ENCODE measurements at regions not wholly inside any gene's neighbourhood (a gene's known extent, or its start where the extent isn't known, plus 50 kb on each side); places are given as distances from the start of the nearest gene placed in this dataset.

DNA sequence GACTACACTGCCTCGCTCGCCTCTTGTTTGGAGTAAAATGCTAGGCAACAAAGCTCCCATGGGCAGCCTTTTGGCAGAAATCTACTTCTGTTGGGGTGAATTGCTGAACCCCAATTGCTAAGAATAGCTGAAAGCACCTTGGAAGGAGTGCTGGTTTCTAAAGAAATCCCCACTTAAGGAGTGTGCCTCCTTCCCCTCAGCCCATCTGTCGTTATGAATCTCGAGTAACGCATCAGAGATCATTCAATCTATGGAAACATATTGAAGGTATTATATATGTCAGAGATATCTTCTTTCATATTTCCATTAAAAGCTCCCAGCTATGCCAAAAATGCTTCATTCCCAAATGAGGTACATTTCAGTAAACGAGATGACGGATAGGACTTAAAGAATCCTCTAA lies 229.6 kb upstream of the BLID start:
- DNase-seq, result no peak

DNA sequence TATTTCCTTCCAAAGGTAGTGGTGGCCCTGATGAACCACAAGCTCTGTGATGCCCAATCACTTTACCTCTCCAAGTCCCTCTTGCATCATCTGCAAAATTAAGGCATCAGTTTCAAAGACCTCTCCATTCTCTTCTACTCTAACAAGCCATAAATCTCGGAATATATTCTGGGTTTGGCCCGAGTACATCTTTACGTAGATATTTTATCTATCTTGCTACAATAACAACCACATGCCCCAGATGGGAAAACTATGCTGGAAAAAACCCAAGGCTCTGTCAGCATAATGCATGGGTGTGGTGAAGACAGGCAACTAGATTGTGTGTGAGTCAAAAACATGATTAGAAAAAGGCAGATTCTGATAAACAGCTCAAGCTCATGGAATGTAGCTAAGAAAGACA lies 228.2 kb upstream of the BLID start:
- DNase-seq, result no peak

DNA sequence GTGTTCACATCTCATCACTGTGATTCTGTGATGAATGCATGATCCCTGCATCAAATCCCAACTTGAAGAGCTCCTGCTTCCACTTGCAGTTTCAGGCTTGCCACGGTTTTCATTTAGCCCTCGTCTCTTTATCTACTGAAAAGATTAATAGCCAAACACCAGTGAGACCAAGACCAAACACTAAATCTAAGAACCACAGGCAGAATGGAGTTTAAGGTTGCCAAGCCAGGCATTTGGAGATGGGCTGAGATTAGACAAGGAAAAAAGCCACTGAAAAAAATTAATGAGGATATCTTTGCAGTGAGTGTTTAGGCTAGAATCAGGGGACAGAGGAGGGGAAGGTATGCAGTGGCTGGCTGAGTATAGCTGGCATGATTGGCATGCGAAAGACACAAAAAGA lies 227.2 kb upstream of the BLID start:
- DNase-seq, result no peak

DNA sequence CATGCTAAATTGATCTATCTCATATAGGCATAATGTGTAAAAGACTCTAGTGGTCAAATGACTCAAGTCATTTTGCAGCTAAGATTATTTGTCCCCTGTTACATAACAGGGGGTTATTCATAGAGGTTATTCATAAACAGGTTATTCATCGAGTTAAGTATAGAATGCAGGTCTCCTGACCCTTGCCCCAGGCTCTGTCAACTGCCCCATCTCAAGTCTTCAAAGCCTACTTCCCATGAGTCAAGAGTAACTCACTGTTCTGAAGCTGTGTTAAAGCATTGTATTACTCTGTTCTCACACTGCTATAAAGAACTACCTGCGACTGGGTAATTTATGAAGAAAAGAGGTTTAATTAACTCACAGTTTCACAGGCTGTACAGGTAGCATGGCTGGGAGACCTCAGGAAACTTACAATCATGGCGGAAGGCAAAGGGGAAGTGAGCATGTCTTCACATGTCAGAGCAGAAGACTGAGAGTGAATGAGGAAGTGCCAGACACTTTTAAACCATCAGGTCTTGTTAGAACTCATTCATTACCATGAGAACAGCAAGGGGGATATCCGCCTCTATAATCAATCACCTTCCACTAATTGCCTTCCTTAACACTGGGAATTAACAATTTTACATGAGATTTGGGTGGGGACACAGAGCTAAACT lies 226.2 kb upstream of the BLID start:
- DNase-seq, result no peak

DNA sequence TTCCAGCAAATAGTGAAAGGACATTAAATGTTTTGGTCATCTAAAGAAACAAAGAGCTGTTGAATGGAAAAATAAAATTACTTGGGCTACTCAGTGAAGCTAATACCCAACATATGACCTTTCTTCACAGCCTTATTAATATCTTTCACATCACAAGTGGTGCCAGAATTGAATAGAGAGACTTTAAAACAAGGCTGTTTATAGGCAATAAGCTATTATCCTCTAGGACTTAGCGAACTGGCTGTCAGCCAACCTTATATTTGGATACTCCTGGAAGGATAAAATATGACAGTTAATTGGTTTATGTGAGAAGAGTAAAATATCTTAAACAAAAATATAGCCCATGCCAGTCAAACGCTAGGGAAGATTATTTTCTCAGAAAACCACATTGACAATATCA lies 225.5 kb upstream of the BLID start:
- DNase-seq, result no peak

DNA sequence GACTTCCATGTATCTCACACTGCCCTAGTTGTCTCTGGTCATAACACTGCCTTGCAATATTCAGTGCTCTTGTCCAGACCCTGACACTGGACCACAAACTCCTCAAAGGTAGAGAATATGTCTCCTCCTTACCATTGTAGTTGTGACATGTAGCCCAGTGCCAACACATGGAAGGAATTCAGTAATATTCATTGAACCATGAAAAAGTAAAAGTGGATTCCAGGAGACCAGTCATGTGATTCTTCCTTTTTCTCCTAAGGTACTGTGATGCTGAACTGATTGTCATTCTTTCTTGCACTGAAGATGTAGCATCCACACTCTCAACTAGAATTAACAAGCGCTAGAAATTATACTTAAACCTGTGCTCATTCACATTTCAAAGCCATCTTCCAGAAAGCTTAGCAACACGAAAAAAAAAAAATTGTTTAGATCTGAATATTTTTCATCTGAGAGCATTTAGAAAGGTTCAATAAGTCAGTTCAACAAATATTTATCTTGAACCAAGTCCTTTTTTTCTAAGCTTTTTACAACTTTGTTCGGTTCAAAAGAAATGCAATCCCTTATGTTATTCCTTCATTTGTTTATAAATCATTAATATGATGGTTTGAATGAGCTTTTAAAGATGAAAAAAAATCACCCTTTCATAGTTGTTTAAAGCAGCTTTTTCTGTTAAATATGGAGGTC lies 224.7 kb upstream of the BLID start:
- no peak for DNase-seq

DNA sequence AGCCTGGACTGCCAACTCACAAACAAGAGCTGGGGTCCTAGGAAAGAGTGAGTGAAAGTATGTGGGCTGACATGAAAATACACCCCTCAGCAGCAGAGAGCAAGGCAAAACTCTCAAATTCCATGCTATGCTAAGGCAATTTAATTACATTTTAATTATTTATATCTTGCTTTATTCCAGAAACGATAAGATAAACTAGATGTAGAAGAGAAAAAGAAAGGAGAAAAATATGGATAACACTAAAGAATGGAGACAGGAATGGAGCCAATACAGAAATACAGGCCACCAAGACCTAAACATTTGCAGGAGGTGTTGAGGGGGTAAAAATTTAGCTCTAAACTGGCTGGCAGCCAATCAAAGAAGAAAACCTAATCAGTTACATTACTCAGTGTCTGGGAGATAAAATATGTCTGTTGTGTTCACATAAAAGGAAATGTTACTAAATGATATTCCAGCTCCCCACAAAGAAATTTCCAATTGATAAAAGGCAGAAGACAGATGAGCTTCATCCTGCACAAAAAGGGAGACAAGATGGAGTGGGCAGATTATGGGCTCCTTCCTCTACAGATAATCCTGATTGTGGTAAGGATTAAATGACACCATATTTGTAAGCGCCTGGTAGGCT lies 223.5 kb upstream of the BLID start:
- no peak for DNase-seq

DNA sequence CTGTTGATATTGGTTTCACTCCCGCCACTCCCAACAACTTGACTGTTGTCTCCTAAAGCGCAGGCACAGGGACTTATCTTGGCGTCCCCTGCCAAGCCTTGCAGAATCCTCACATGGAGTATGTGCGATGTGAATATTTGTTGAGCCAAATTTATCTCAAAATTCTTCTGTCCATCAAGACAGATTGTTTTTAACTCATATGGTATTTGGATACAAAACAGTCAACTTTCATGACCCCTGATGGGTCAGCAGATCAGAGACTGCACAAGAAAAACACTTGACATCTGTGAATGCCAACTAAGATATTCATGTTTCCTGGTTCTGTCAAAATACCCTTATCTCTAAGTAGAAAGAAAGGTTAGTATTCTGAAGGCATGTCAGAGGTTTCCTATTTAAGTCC lies 221.7 kb upstream of the BLID start:
- DNase-seq, result no peak

DNA sequence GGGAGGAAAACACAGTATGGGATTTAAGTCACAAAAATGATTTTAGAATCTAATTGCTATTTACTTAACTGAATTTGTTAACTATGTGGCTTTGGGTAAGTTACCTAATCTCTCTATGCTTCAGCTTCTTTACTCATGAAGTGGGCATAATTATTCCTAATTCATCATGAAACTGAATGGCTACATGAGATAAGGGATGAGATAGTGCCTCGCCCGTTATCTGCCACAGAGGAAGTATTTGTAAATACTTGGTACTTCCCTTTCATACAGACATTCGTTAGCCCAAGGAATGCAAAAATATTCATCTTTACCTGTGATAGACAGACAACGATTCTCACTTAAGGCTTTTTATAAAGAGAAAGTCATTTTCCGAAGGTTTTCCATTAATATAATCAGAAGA lies 221.2 kb upstream of the BLID start:
- DNase-seq, result no peak

DNA sequence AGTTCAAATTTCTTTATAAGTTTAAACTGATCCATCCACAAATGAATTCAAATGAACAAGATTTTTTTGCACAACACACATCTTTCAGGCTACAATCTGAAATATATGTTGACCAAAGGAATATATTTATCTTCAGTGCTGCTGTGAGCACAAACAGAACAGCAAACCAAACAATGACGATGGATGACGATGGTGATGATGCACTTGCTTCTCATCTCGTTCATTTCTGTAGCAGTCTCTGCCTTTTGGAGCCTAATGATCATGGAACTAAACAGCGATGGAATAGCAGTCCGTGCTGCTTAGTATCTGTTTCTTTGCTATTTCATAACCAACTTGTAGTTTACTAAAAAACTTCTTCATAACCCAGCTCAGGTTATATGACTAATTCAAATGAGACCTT lies 220.7 kb upstream of the BLID start:
- no peak for DNase-seq

DNA sequence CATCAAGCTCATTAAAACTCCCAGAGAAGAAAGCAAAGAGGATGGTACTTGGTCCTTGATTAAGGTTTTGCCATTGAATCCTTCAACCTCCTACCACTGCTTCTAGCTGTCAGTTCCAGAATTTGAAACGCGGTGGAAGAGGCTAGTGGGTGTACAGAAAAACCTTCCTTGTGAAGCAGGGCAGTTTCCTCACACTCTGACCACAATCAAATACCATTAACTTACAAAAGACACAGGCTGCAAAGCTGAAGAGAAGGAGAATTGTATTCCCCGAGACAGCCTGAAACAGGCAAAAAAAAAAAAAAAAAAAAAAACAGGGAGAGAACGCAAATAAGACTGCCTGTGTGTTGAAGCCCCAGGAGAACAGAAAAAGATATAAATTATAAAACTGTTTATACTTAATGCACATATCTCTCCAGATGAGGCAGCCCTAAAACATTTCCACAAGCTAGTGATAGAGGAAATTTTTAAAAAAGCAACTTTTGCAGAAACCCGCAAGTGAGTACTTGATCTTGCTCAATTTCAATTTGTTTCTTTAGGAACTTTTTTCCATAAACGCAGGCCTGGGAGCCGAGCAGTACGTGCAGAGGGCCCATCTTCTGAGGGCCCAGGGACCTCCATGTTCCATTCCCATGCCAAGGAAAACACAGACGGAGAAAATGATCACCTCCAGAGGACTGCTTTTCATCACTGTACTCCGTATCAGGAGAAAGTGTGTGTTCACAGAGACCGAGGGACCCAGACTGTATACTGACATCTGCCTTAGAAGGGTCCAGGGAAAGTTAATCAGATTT lies 218.7 kb upstream of the BLID start:
- DNase-seq, result no peak

DNA sequence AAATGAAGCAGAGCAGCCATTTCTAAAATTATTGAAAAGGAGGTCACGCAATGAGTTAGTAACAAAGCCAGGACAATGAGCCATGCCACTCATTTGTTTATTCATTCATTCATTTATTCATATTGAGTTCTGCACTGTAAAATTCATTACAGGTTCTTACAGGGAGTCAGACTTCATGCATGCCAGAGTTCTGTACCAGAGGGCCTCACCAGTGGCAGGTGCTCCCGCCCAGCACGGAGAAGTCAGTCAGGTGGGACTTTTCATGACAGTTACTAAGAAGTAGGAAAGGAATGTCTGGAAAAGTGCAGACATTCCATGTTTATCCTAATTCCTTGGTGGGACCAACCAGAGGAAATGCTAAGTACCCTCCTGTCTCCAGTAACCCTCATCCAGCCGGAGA lies 217.5 kb upstream of the BLID start:
- no peak for DNase-seq

DNA sequence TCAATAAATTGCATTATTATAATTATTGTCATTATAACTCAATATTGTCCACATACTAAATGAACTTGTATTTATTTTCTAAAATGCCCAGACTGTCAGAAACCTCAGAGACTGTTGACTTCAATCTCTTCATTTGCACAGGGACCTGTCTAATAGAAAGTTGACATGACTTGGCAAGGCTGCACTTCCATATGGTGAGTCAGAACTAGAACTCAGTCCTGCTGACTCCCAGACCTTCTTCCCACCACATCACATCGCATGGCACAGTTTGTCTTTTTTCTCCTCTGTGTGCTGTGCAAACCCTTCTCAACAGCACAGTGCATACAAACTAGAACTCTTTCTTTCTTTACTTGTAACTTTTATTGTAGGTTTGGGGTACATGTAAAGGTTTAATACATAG lies 215.1 kb upstream of the BLID start:
- no peak for DNase-seq

DNA sequence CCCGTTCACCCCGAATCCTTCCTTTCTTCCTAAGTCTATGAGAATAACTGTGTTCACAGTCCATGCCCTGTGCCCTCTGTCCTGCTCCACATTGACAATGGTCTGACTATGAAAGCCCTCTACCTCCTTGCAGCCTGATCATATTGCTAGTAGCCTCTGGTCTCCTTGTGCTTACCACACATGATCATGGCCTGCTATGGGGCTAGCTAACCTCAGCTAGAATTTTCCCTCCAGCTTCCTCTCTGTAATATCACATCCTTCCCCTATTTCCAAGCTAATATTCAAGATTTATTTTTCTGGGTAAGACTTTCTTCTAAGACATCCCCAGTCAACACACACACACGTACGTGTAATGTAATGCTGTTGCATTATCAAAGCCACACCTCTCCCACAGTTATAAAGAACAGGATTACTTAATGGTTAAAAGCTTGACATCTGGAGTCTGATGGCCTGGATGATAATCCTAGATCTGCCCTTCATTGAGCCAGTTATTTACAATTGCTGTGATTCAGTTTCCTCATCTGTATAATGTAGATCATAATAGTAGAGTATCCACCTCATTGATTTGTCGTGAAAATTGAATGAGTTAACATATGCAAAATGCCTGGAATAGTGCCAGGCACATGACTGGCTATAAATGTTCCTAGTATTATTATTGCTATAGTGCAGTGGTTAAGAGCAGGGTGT lies 214.4 kb upstream of the BLID start:
- no peak for DNase-seq

DNA sequence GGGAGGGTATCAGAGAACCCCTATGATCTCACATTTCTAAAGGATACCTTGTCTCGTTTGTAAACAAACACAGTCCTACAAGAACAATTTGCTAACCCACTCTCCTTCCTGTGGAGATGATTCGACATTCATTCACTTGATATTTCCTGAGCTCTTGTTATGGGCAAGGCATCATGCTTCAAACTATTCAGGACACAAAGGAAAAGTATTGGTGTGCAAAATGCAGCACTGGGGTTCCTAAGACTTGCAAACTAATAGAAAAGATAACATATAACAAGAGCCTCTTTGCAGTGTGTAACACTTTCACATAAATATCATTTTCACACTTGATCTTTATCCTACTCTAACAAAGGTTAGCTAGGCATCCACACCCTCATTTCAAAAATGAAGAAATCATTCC lies 211.5 kb upstream of the BLID start:
- no peak for DNase-seq

DNA sequence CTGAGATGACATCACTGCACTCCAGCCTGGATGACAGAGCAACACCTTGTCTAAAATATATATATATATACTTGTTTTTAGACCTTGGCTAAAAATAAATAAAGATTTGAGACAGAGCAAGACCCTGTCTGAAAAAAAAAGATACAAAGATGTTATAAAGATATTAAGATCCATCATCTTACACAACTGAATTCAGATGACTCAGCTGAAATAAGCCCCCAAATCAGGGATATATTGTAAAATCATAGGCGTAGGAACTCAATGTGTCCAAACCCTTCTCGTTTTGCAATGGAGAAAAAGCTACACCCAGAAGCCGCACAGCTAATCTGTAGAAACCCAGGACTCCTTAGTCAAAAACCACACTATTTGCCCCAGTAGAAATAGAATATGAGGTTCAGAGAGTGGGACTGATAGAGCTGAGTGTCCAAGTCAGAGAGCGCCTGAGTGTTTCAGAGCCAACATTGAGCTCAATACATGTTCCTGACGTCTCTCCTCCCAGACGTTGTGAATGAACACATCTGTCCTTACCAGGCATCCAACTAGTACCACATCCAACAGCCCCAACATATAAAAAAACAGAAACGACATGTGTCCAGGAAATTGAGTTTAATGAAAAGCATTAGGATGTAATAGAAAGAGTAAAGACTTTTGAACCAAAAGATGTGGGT lies 207.9 kb upstream of the BLID start:
- DNase-seq, result no peak

DNA sequence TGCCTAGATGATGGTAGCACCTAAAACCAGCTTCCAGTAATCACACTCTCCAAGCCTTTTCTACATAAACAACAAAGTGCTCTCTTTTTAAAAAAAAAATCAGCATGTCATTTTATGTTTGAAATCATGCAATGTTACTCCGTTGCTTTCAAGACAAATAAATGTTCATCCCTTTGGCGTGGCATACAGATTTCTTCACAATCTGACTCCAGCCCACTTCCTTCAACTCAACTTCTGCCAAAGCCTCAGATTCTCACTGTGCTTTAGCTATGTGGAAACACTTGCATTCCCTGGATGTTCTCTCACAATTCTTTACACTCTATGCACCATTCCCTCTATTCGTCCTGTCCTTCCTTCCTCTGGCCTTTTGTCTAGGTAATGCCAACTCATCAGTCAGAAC lies 206.3 kb upstream of the BLID start:
- no peak for DNase-seq

DNA sequence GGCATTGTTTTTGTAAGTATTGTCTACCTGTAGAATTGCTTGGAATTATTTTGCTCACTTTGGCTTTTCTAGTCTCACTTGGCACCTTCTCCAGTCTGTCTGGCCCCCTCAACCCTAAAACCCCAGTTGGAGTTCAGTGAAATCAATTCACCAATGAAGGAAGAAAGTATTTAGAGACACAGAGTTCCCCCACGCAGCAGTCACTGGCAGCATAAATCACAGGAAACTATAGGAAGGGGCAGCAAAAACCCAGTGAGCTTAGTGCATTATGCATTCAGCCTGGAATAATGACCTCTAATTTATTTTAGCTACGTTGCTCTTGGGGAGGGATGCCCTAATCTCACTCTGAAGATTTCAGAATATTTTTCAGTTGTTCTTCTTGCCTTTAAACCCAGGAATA lies 204.7 kb upstream of the BLID start:
- DNase-seq, result no peak

DNA sequence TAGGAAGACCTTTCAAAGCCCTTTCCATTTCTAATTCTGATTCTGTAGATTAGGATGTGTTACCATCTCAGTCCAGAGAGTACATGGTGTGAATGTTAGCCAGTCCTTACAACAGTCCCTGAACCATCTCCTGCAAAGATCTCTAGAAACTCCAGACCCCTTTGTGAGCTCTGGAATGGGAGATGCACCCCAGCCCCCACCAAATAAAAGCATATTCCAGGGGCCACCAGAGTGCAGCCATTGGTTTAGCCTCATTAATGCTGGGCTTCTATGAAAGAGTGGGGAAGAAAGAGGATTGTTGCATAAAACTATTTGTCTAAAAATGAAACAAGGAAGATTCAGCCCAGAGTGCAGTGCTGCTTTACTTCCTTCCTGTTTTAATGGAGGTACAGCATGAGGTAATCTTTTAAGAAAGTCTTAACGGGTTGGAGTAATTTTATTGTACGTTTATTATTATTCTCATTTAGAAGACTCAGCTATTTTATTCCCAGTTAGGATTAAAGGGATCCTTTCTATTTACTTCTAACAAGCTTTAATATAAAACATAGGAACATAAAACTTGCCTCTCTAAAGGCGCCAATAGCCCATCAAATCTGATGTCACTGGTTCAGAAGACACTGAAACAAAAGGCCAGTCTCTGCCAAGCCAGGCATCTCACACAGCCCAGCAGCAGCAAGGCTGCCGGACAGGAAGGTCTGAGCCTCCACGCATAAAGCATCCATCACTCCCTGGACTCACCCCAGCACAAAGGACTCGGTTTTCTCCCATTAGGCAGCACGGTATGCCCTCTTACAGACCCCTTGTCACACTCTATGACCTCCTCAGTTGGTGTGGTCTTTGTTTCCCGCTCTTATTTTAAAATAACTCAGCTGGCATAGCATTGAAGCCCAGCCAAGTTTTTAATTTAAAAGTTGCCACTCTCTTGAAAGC lies 203.9 kb upstream of the BLID start:
- DNase-seq, result peak in 6 of 14 donors; percentile 13 to 45 (median 34)

DNA sequence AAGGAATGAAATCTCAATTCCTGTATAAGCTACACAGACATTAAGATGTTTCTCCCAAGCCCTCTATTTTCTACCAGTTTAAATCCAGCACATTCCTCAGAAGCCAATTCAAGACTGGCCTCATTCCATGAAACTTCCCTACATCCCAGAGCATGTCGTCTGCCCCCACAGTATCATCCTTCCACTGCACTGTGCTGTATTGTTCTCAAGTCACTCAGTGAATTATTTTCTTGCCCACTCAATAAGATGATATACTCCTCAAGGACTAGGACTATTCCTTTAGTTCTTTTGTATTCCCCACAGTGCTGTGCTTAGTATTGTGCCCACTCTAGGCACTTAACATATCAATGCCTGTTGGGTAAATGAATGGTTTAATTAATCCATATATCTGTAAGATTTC lies 203.1 kb upstream of the BLID start:
- DNase-seq, result no peak

DNA sequence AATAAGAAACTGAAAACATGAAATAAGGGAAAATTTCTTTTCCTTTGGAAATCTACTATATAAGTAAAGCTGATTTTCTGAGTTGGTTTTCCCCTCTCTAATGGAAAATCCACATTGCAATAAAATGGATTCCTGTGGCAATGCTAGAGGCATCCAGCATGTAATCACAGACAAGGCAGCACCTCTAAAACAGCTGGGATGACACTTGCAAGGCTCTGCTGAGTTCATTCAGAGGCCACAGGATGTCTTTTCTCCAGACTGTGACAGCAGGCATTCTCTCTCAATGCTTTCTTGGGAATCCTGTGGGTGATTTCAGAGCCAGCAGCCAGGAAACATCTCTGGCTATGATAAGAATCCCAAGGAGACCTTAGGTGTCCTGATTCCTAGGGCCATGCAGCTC lies 201.3 kb upstream of the BLID start:
- DNase-seq, result no peak

Measured in C1 segment of cervical spinal cord (tissue), 14 donors.